ENCODE measurements at regions not wholly inside any gene's neighbourhood (a gene's known extent, or its start where the extent isn't known, plus 50 kb on each side); places are given as distances from the start of the nearest gene placed in this dataset.

DNA sequence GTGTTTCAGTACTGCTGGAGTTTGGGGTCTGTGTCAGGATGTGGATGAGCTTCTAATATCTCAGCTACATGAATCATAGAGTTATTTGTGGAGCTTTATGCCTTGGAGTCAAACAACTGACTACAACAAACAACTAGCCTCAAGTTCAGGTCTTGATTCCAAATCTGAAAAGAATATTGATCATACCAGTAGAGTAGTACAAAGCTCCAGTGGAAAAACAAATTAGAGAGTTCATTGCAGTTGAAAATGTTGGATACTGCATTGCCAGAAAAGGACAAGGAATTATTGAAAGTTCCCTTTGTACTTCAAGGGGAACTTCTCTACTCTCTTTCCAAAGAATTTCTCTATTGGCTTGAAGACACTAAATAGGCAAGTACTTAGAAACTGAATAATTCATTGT is 117.6 kb upstream of the CTTNBP2 start (continued):
- no peak for TF ChIP-seq YBX1 (IDR thresholded peaks at IDR 0.05)
- no peak for TF ChIP-seq CHD1 (IDR thresholded peaks at IDR 0.05; ENCODE audit: low read depth, low read length)
- TF ChIP-seq, protein P1, sequence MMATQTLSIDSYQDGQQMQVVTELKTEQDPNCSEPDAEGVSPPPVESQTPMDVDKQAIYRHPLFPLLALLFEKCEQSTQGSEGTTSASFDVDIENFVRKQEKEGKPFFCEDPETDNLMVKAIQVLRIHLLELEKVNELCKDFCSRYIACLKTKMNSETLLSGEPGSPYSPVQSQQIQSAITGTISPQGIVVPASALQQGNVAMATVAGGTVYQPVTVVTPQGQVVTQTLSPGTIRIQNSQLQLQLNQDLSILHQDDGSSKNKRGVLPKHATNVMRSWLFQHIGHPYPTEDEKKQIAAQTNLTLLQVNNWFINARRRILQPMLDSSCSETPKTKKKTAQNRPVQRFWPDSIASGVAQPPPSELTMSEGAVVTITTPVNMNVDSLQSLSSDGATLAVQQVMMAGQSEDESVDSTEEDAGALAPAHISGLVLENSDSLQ (IDR thresholded peaks at IDR 0.05) = no peak
- no peak for TF ChIP-seq NBN (IDR thresholded peaks at IDR 0.05)

DNA sequence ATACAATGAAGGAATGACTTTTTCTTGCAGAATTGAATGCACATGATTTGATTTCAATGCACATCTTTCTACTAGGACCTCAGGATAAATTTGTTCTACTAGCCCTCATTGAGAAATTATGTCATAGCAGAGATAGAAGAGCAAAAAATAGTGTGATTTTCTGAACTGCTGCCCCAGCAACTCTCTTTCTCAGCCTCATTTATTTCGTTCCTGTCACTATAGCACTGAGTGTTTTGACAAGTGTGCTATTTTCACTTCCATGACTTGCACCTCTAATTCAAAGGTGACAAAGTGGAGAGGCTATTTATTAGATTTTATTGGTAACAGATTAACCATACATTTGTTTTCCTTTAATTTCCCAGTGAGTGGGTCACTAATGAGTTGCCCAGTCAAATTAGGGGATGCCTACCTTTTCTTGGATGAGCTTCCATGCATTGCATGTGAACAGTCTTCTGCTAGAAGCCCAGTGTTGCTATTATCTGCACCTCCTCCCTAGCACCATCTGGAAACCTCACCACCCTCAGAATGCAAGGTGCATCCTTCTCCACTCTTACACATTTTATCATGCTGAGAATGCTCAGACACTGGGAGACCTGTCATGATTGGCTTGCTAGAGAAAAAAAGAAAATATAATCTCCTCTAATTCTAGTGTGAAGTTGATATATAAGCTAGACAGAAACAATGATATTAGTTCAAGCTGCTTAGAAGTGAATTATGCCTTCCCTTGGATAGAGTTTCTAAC is 119.6 kb upstream of the CTTNBP2 start:
- FAIRE-seq (no peak), ATAC-seq (no peak), DNase-seq (ENCODE audit: low read depth, low spot score) (no peak)
- RAD21 ChIA-PET (ENCODE audit: unreplicated experiment) = interaction anchor here (0.8 to 1.5 kb wide), 4 partner anchors 106 to 207 kb away, joined by 3 to 8 read pairs (median 3); no protein-coding TSS in a partner anchor
- intact Hi-C loops (cut with micrococcal nuclease; ENCODE audit: unreplicated experiment) (loop anchor here (5.0 kb wide), 2 partner anchors 114 to 159 kb away; no protein-coding TSS in a partner anchor), in situ Hi-C loops (cut with MboI) (no loop called here)
- Histone ChIP-seq H4K20me1 (ENCODE audit: control insufficient read depth, insufficient read depth) (no peaks in the 10 kb centered on the region), H3K27me3 (replicated peaks in 1 of 2; ENCODE audit: control insufficient read depth in 2 of 2, insufficient read depth in 2 of 2, low read length in 1 of 2) (no peaks in the 10 kb centered on the region), H3K79me2 (ENCODE audit: control insufficient read depth, insufficient read depth, low read length) (no peaks in the 10 kb centered on the region), H3K4me1 (ENCODE audit: control insufficient read depth, insufficient read depth, low read length) (no peaks in the 10 kb centered on the region), H2AFZ (ENCODE audit: control insufficient read depth, low read depth, low read length) (no peak overlapping the region), H3K9ac (ENCODE audit: control insufficient read depth, insufficient read depth, low read length) (no peak overlapping the region), H3K36me3 (ENCODE audit: control insufficient read depth in 2 of 2, insufficient read depth in 2 of 2, low read length in 1 of 2) (no peaks in the 10 kb centered on the region), H3K4me3 (no peak overlapping the region), H3K4me2 (ENCODE audit: control insufficient read depth, insufficient read depth) (no peak overlapping the region), H3K9me3 (replicated peaks; ENCODE audit: control insufficient read depth, insufficient read depth, low read length) (no peaks in the 10 kb centered on the region; the same call in 2 of the 3 replicates), H3K27ac (ENCODE audit: control insufficient read depth, insufficient read depth) (no peak overlapping the region)
- SMC1A ChIA-PET (ENCODE audit: uncharacterized antibody, unreplicated experiment) = interaction anchor here (0.7 to 1.7 kb wide), 15 partner anchors 11 to 290 kb away, joined by 3 to 8 read pairs (median 4); no protein-coding TSS in a partner anchor
- WGBS (ENCODE audit: insufficient coverage, insufficient replicate concordance, low lambda C conversion rate, missing lambda C conversion rate) = 0% methylated on average over 1 of the region's 1 CpG
- CTCF ChIA-PET = interaction anchor here (0.7 to 1.7 kb wide), 23 partner anchors 10 to 592 kb away, joined by 3 to 8 read pairs (median 3); no protein-coding TSS in a partner anchor
- POLR2A ChIA-PET = no interaction called here
- BruUV-seq (replicated peaks) = no TSS peak
- no peak for TF ChIP-seq NFXL1 (IDR thresholded peaks at IDR 0.05; ENCODE audit: borderline replicate concordance)
- TF ChIP-seq MYB (IDR thresholded peaks at IDR 0.05; ENCODE audit: borderline replicate concordance, low read depth, low read length) = no peak
- TF ChIP-seq MTA2 (IDR thresholded peaks at IDR 0.05; ENCODE audit: low read depth) = 0 out of 2 replicates have a peak, but pooled peaks have one; percentile 27
- TF ChIP-seq, protein P2, sequence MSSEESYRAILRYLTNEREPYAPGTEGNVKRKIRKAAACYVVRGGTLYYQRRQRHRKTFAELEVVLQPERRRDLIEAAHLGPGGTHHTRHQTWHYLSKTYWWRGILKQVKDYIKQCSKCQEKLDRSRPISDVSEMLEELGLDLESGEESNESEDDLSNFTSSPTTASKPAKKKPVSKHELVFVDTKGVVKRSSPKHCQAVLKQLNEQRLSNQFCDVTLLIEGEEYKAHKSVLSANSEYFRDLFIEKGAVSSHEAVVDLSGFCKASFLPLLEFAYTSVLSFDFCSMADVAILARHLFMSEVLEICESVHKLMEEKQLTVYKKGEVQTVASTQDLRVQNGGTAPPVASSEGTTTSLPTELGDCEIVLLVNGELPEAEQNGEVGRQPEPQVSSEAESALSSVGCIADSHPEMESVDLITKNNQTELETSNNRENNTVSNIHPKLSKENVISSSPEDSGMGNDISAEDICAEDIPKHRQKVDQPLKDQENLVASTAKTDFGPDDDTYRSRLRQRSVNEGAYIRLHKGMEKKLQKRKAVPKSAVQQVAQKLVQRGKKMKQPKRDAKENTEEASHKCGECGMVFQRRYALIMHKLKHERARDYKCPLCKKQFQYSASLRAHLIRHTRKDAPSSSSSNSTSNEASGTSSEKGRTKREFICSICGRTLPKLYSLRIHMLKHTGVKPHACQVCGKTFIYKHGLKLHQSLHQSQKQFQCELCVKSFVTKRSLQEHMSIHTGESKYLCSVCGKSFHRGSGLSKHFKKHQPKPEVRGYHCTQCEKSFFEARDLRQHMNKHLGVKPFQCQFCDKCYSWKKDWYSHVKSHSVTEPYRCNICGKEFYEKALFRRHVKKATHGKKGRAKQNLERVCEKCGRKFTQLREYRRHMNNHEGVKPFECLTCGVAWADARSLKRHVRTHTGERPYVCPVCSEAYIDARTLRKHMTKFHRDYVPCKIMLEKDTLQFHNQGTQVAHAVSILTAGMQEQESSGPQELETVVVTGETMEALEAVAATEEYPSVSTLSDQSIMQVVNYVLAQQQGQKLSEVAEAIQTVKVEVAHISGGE (CRISPR knock-in tag; IDR thresholded peaks at IDR 0.05) = no peak
- no peak for TF ChIP-seq RAD21 (IDR thresholded peaks at IDR 0.05; ENCODE audit: insufficient read depth, low read depth, low read length)
- no peak for TF ChIP-seq IKZF1 (conservative IDR thresholded peaks at IDR 0.05)
- TF ChIP-seq RBBP5 (conservative IDR thresholded peaks at IDR 0.05) = no peak
- TF ChIP-seq NR2C2 (IDR thresholded peaks at IDR 0.05; ENCODE audit: borderline replicate concordance, control insufficient read depth, insufficient read length, low read depth) = no peak
- no peak for TF ChIP-seq CHD2 (IDR thresholded peaks at IDR 0.05; ENCODE audit: borderline replicate concordance, low read depth, low read length)
- no peak for TF ChIP-seq CBX5 (IDR thresholded peaks at IDR 0.05; ENCODE audit: low read depth)
- TF ChIP-seq, protein P3, sequence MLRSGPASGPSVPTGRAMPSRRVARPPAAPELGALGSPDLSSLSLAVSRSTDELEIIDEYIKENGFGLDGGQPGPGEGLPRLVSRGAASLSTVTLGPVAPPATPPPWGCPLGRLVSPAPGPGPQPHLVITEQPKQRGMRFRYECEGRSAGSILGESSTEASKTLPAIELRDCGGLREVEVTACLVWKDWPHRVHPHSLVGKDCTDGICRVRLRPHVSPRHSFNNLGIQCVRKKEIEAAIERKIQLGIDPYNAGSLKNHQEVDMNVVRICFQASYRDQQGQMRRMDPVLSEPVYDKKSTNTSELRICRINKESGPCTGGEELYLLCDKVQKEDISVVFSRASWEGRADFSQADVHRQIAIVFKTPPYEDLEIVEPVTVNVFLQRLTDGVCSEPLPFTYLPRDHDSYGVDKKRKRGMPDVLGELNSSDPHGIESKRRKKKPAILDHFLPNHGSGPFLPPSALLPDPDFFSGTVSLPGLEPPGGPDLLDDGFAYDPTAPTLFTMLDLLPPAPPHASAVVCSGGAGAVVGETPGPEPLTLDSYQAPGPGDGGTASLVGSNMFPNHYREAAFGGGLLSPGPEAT (IDR thresholded peaks at IDR 0.05; ENCODE audit: low read depth) = 0 out of 2 replicates have a peak, but pooled peaks have one; percentile 30
- no peak for TF ChIP-seq GABPA (IDR thresholded peaks at IDR 0.05; ENCODE audit: low read depth)
